ENCODE measurements at regions not wholly inside any gene's neighbourhood (a gene's known extent, or its start where the extent isn't known, plus 50 kb on each side); places are given as distances from the start of the nearest gene placed in this dataset.
A peak's percentile ranks its signal among the peaks of the same experiment; 100 is the strongest.
"Not testable (repeated sequence)": the region's sequence is repeated elsewhere in the genome, so short reads cannot be mapped to it uniquely, and the experiment has no call there.

- no peak overlapping the region for H3K4me3 ChIP-seq (ENCODE audit: low read depth, low read length)
- no peak for TF ChIP-seq POLR2A (IDR thresholded peaks at IDR 0.05; ENCODE audit: extremely low read depth, insufficient read length)
- TF ChIP-seq CTCF (IDR thresholded peaks at IDR 0.05; ENCODE audit: low read depth, low read length) = no peak
- TF ChIP-seq MAX (IDR thresholded peaks at IDR 0.05; ENCODE audit: low read depth, low read length) = no peak
- TF ChIP-seq MYC (IDR thresholded peaks at IDR 0.05; ENCODE audit: low read depth, low read length) = no peak
- no peak for DNase-seq (ENCODE audit: low read depth)
These were observed 142.4 kb downstream of the EPC1 start for GRCh38 chr10:32204606-32205005.

GRCh38 chr10:32199714-32200394 lies 143.6 kb upstream of the KIF5B start:
- no peak overlapping the region for H3K4me3 ChIP-seq (ENCODE audit: low read depth, low read length)
- TF ChIP-seq POLR2A (IDR thresholded peaks at IDR 0.05; ENCODE audit: extremely low read depth, insufficient read length) = no peak
- no peak for TF ChIP-seq MYC (IDR thresholded peaks at IDR 0.05; ENCODE audit: low read depth, low read length)
- TF ChIP-seq MAX (IDR thresholded peaks at IDR 0.05; ENCODE audit: low read depth, low read length) = no peak
- TF ChIP-seq CTCF (IDR thresholded peaks at IDR 0.05; ENCODE audit: low read depth, low read length) = no peak
- peak; percentile 58 for DNase-seq (ENCODE audit: low read depth)

GRCh38 chr10:32197423-32197822 lies 141.2 kb upstream of the KIF5B start:
- H3K4me3 ChIP-seq (ENCODE audit: low read depth, low read length) = no peak overlapping the region
- no peak for DNase-seq (ENCODE audit: low read depth)
- no peak for TF ChIP-seq POLR2A (IDR thresholded peaks at IDR 0.05; ENCODE audit: extremely low read depth, insufficient read length)
- TF ChIP-seq MAX (IDR thresholded peaks at IDR 0.05; ENCODE audit: low read depth, low read length) = no peak
- no peak for TF ChIP-seq MYC (IDR thresholded peaks at IDR 0.05; ENCODE audit: low read depth, low read length)
- TF ChIP-seq CTCF (IDR thresholded peaks at IDR 0.05; ENCODE audit: low read depth, low read length) = no peak

GRCh38 chr10:32190890-32191491 lies 134.8 kb upstream of the KIF5B start:
- TF ChIP-seq POLR2A (IDR thresholded peaks at IDR 0.05; ENCODE audit: extremely low read depth, insufficient read length) (no peak), MAX (IDR thresholded peaks at IDR 0.05; ENCODE audit: low read depth, low read length) (no peak), MYC (IDR thresholded peaks at IDR 0.05; ENCODE audit: low read depth, low read length) (no peak), CTCF (IDR thresholded peaks at IDR 0.05; ENCODE audit: low read depth, low read length) (no peak)
- no peak overlapping the region for H3K4me3 ChIP-seq (ENCODE audit: low read depth, low read length)
- peak; percentile 52 for DNase-seq (ENCODE audit: low read depth)

- no peak for TF ChIP-seq MYC (IDR thresholded peaks at IDR 0.05; ENCODE audit: low read depth, low read length)
- TF ChIP-seq CTCF (IDR thresholded peaks at IDR 0.05; ENCODE audit: low read depth, low read length) = no peak
- TF ChIP-seq POLR2A (IDR thresholded peaks at IDR 0.05; ENCODE audit: extremely low read depth, insufficient read length) = no peak
- TF ChIP-seq MAX (IDR thresholded peaks at IDR 0.05; ENCODE audit: low read depth, low read length) = no peak
- no peak overlapping the region for H3K4me3 ChIP-seq (ENCODE audit: low read depth, low read length)
- peak; percentile 50 for DNase-seq (ENCODE audit: low read depth)
These were observed 133.3 kb upstream of the KIF5B start for GRCh38 chr10:32189400-32190084.

- not testable (repeated sequence) for H3K4me3 ChIP-seq (ENCODE audit: low read depth, low read length); DNase-seq (ENCODE audit: low read depth)
These were observed 132.4 kb upstream of the KIF5B start for GRCh38 chr10:32188601-32189000.

All from NB4 (cell line).